K562 (cell line): ENCODE measurements at regions not wholly inside any gene's neighbourhood (a gene's known extent, or its start where the extent isn't known, plus 50 kb on each side); places are given as distances from the start of the nearest gene placed in this dataset.

Experiments
- CBFB ChIP-seq: sonication (generic); formaldehyde crosslinking; IDR thresholded peaks from 2 replicates; pipeline ENCODE4 v1.4.0; 2020; ENCODE audit warnings: mild to moderate bottlenecking, missing genetic modification reagents
- CTCF ChIP-seq, 3 experiments: IDR thresholded peaks in 2 of 3; conservative IDR thresholded peaks in 1 of 3; 2 replicates each; pipeline ENCODE4 v1.5.1; 2011 to 2012; ENCODE audit warnings: low read length in 3 of 3, mild to moderate bottlenecking in 3 of 3, control low read depth in 2 of 3, improper control_type of control experiment in 1 of 3, inconsistent platforms in 1 of 3, low read depth in 1 of 3, mixed read lengths in 1 of 3, moderate library complexity in 1 of 3; ENCODE audit not compliant: insufficient read depth in 2 of 3
- EHMT2 ChIP-seq: fragments of 450-650 bp; IDR thresholded peaks from 2 replicates; pipeline ENCODE4 v1.6.1; 2018; ENCODE audit warnings: antibody characterized with exemption
- MTF1 ChIP-seq: fragments of 250-450 bp; sonication (Bioruptor Pico); IDR thresholded peaks from 2 replicates; pipeline ENCODE4 v1.9.0; 2021; ENCODE audit warnings: moderate library complexity, mild to moderate bottlenecking, inconsistent platforms, borderline replicate concordance
- NCOA2 ChIP-seq, 2 experiments: fragments of 450-650 bp; IDR thresholded peaks; 2 replicates each; pipeline ENCODE4 v1.6.1; 2018; ENCODE audit warnings: mild to moderate bottlenecking in 2 of 2, moderate library complexity in 1 of 2; ENCODE audit not compliant: partially characterized antibody in 2 of 2
- RBBP5 ChIP-seq: fragments of 200-600 bp; sonication (generic); IDR thresholded peaks from 2 replicates; pipeline ENCODE4 v1.6.1; 2012; ENCODE audit warnings: borderline replicate concordance, mild to moderate bottlenecking, low read length, control low read depth, inconsistent platforms; ENCODE audit not compliant: insufficient read depth, poor library complexity, severe bottlenecking
- RBM15 ChIP-seq: fragments of 200-400 bp; formaldehyde crosslinking; IDR thresholded peaks from 2 replicates; pipeline ENCODE4 v1.6.1; 2018; ENCODE audit warnings: mild to moderate bottlenecking, low read length, moderate library complexity; ENCODE audit not compliant: insufficient read depth
- SMARCC2 ChIP-seq: fragments of 450-650 bp; IDR thresholded peaks from 2 replicates; pipeline ENCODE4 v1.6.1; 2017; ENCODE audit warnings: antibody characterized with exemption, moderate library complexity, mild to moderate bottlenecking, low read depth
- TGIF2 ChIP-seq: sonication (generic); formaldehyde crosslinking; IDR thresholded peaks from 2 replicates; pipeline ENCODE4 v1.8.1; 2022; ENCODE audit warnings: mild to moderate bottlenecking, missing genetic modification reagents, moderate library complexity
- XRCC3 ChIP-seq: fragments of 450-650 bp; IDR thresholded peaks from 2 replicates; pipeline ENCODE4 v1.6.1; 2017; ENCODE audit warnings: mild to moderate bottlenecking, moderate library complexity
- TF ChIP-seq, protein P1 (sequence below): fragments of 450-650 bp; IDR thresholded peaks from 2 replicates; pipeline ENCODE4 v1.6.1; 2016; ENCODE audit warnings: antibody characterized with exemption

DNA sequence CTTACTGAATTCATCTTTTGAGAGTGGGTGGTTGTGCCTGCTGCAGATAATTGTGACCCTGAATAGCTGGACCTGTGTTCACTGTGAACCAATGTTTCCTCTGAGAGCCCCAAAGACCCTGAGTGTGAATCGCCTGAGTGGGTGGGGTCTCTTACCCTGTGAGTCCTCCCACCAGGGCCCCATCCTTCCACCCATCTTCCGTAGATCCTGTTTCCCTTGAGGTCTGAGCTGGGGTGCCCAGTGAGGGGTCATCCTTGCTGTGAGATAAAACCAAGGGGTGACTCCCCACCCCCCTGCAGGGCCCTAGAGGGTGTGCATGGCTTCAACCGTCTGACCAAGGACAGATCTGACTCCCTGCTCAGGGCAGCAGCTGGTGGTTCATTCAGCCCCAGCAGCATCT is 78.0 kb upstream of the ZNF479 start:
- no peak for TF ChIP-seq TGIF2
- TF ChIP-seq CBFB (CRISPR knock-in tag) = no peak
- TF ChIP-seq RBM15 = no peak
- TF ChIP-seq NCOA2 (IDR thresholded peaks at IDR 0.05; ENCODE audit: partially characterized antibody in 2 of 2) = no peak
- TF ChIP-seq CTCF (IDR thresholded peaks at IDR 0.05 in 2 of 3, conservative IDR thresholded peaks at IDR 0.05 in 1 of 3; ENCODE audit: insufficient read depth in 2 of 3, low read depth in 1 of 3, low read length in 3 of 3) = no peak
- TF ChIP-seq EHMT2 = no peak
- TF ChIP-seq, protein P1, sequence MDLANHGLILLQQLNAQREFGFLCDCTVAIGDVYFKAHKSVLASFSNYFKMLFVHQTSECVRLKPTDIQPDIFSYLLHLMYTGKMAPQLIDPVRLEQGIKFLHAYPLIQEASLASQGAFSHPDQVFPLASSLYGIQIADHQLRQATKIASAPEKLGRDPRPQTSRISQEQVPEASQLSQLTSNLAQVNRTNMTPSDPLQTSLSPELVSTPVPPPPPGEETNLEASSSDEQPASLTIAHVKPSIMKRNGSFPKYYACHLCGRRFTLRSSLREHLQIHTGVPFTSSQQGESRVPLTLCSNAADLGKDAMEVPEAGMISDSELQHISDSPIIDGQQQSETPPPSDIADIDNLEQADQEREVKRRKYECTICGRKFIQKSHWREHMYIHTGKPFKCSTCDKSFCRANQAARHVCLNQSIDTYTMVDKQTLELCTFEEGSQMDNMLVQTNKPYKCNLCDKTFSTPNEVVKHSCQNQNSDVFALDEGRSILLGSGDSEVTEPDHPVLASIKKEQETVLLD = no peak
- TF ChIP-seq MTF1 (CRISPR knock-in tag) = no peak
- no peak for TF ChIP-seq XRCC3
- no peak for TF ChIP-seq RBBP5
- no peak for TF ChIP-seq SMARCC2
